ENCODE measurements at regions not wholly inside any gene's neighbourhood (a gene's known extent, or its start where the extent isn't known, plus 50 kb on each side); places are given as distances from the start of the nearest gene placed in this dataset.

DNA sequence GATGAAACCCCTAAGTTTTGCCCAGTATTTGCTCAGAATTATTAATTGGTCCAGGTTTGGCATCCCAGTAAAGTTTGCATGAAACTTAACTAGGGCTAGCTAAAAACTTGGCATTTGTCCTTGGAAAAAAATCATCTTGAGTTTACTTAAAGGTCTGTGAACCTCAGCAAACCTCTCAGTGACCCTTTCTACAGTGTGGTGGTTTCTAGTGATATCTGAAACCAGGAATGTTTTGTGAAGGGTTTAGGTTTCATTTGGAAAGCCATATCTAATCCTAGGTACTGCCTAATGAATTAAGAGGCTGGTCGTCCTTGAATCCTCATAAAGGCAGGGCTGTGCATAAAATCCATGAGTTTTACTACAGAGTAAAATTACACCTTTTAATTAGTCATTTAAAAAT is 218.5 kb upstream of the ANKRD50 start:
- TF ChIP-seq, protein P1, sequence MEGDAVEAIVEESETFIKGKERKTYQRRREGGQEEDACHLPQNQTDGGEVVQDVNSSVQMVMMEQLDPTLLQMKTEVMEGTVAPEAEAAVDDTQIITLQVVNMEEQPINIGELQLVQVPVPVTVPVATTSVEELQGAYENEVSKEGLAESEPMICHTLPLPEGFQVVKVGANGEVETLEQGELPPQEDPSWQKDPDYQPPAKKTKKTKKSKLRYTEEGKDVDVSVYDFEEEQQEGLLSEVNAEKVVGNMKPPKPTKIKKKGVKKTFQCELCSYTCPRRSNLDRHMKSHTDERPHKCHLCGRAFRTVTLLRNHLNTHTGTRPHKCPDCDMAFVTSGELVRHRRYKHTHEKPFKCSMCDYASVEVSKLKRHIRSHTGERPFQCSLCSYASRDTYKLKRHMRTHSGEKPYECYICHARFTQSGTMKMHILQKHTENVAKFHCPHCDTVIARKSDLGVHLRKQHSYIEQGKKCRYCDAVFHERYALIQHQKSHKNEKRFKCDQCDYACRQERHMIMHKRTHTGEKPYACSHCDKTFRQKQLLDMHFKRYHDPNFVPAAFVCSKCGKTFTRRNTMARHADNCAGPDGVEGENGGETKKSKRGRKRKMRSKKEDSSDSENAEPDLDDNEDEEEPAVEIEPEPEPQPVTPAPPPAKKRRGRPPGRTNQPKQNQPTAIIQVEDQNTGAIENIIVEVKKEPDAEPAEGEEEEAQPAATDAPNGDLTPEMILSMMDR (IDR thresholded peaks at IDR 0.05): no peak
- TF ChIP-seq POLR2A (IDR thresholded peaks at IDR 0.05): no peak

Data from testis (tissue), 2 donors.